Brain microvascular endothelial cell (primary cell): ENCODE measurements at regions not wholly inside any gene's neighbourhood (a gene's known extent, or its start where the extent isn't known, plus 50 kb on each side); places are given as distances from the start of the nearest gene placed in this dataset.

Experiments
- DNase-seq: peaks from one replicate; pipeline ENCODE4 v3.0.0-alpha.2; 2020
- H3K27ac ChIP-seq: fragments of 250-450 bp; sonication (Bioruptor Pico); 2 replicates; pipeline ENCODE4 v1.5.1; 2020; ENCODE audit warnings: mild to moderate bottlenecking, moderate library complexity
- H3K27me3 ChIP-seq: fragments of 250-450 bp; sonication (Bioruptor Pico); replicated peaks from 2 replicates; pipeline ENCODE4 v1.5.1; 2020; ENCODE audit warnings: mild to moderate bottlenecking
- H3K36me3 ChIP-seq: fragments of 250-450 bp; sonication (Bioruptor Pico); replicated peaks from 2 replicates; pipeline ENCODE4 v1.5.1; 2020; ENCODE audit warnings: mild to moderate bottlenecking
- H3K4me3 ChIP-seq: 2 replicates; pipeline ENCODE4 v1.5.1; 2011; ENCODE audit warnings: low read depth, mild to moderate bottlenecking, control low read depth, low read length, moderate library complexity
- CTCF ChIP-seq: IDR thresholded peaks from 2 replicates; pipeline ENCODE4 v1.5.1; 2011; ENCODE audit warnings: low read depth, mild to moderate bottlenecking, moderate library complexity, low read length, control low read depth, inconsistent platforms; ENCODE audit errors: missing control alignments
- in situ Hi-C: cut with HindIII; loops from 2 replicates; pipeline ENCODE4 v1.10.0; 2017; ENCODE audit warnings: low sequenced_read_pairs, low pct_ligation_motif_present

GRCh38 chr13:106927421-106927820 lies 359.5 kb upstream of the ARGLU1 start:
- Histone ChIP-seq H3K27ac (no peak overlapping the region), H3K36me3 (no peaks in the 10 kb centered on the region), H3K27me3 (no peaks in the 10 kb centered on the region), H3K4me3 (no peak overlapping the region)
- no peak for TF ChIP-seq CTCF
- DNase-seq, result no peak
- in situ Hi-C loops, result no loop called here

DNA sequence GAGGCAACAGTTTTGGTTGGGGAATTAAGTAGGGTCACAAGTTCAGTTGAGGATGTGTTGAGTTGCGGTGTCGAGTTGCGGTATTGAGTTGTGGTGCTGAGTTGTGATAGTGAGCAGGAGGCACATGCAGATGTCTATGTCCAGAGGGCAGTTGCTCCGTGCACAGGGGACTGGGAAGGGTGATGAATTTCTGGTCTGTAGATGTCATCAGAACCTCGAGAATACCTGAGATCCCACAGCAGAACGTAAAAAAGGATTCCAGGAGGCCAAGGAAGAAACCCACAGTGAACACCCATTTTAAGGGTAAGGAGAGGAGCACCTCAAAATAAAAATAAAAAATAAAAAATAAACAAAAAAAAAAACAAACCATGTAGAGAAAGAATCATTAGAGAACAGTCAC lies 354.4 kb upstream of the ARGLU1 start:
- no peaks in the 10 kb centered on the region for H3K36me3 ChIP-seq
- H3K27ac ChIP-seq, result no peak overlapping the region
- in situ Hi-C loops, result no loop called here
- no peak overlapping the region for H3K4me3 ChIP-seq
- no peak for TF ChIP-seq CTCF
- no peak for DNase-seq
- no peaks in the 10 kb centered on the region for H3K27me3 ChIP-seq

GRCh38 chr13:106919638-106920037 lies 351.7 kb upstream of the ARGLU1 start:
- Histone ChIP-seq H3K4me3 (peak overlapping the region; percentile 37), H3K27me3 (no peaks in the 10 kb centered on the region), H3K36me3 (no peaks in the 10 kb centered on the region), H3K27ac (peak overlapping the region; percentile 82)
- DNase-seq, result peak; percentile 89
- TF ChIP-seq CTCF, result no peak
- in situ Hi-C loops, result no loop called here

DNA sequence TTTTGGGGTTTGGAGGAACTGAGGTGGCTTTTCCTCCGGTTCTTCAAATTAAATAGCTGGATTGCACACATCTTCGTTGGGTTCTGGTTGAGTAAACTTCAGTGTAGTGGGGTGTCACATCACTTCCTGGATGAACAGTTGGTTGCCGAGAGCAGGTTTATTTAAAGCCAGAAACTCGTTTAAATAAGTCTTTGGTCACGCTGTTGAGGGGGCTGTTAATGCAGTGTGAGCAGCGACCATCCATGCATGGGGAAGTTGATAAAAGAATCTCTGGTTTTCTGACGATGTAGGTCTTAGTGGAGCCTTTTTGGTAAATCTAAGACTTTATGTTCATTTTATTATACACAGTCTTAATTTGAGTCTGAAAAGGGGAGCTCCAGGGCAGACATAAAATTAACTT lies 351.2 kb upstream of the ARGLU1 start:
- Histone ChIP-seq H3K36me3 (no peaks in the 10 kb centered on the region), H3K27ac (peak overlapping the region; percentile 82), H3K4me3 (peak overlapping the region; percentile 37), H3K27me3 (no peaks in the 10 kb centered on the region)
- no peak for TF ChIP-seq CTCF
- peak; percentile 28 for DNase-seq
- in situ Hi-C loops, result no loop called here

GRCh38 chr13:106918557-106918860 lies 350.6 kb upstream of the ARGLU1 start:
- in situ Hi-C loops, result no loop called here
- no peak for DNase-seq
- no peaks in the 10 kb centered on the region for H3K36me3 ChIP-seq
- H3K4me3 ChIP-seq, result no peak overlapping the region
- TF ChIP-seq CTCF, result no peak
- H3K27me3 ChIP-seq, result no peaks in the 10 kb centered on the region
- H3K27ac ChIP-seq, result peak overlapping the region; percentile 82

DNA sequence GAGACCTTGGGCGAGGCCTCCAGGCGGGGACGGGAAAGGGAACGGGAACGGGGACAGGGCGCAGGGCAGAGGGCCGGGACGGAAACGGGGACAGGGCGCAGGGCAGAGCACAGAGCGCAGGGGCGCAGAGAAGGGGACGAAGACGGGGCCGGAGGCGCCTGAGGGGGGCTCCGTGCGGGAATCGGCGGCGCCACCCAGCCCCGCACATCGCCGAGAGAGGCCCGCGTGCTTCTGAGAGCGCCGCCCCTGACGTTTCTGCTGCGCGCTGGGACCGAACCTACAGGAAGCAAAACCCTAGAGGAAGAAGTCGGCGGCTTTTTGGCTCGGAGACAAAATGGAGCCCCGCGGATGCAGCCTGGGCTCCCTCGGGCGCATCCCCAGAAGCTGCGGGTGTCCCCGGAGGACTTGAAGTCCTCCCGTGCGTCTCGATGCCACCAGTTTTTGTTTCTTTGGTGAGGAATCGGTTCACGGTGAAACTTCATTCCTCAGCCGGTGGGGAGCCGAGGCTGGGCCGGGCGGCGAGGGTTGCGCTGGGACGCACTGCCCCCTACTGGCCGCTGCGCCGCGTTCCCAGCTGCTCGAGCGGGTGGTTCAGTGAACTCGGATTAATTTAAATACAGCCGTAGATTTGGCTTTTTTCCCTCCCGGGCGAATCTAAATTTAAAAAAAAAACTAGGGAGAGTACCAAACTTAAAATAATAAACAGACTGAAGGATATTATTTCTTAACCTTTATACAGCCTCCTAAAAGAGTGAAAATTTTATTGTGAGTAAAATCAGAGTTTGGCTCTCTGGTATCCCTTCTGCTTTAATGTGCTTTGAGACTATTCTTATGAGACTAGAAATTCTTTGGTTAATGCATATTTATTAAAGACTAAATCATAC lies 350.0 kb upstream of the ARGLU1 start:
- Histone ChIP-seq H3K27ac (peak overlapping the region; percentile 68), H3K4me3 (peak overlapping the region; percentile 68), H3K27me3 (no peaks in the 10 kb centered on the region), H3K36me3 (no peaks in the 10 kb centered on the region)
- in situ Hi-C loops, result no loop called here
- peak; percentile 88 for TF ChIP-seq CTCF
- DNase-seq, result peak; percentile 76
